ENCODE measurements at regions not wholly inside any gene's neighbourhood (a gene's known extent, or its start where the extent isn't known, plus 50 kb on each side); places are given as distances from the start of the nearest gene placed in this dataset.

DNA sequence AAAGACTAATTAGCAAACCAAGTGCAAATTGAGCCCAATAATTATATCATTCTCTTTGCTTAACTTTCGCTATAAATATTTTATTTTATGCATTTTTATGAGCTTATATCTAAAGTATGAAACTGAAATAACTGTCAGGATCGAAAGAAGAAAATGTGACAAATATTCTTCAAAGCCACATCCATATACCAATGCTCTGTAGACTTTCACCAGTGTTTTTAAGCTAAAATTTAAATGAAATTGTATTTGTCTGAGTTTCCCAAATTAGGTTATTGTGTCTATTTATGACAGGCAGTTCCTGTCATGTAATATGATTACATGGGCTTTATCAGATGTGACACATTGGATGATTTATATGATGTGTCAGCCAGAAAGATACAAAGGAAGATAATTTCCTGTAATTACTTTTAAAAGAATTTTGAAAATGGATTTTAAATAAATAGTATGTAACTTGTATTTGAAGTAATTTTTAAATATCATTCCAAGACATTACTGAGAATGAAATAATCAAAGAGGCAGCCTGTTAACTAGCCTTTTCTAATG is 317.9 kb upstream of the KLF6 start:
- DNase-seq (ENCODE audit: low read depth) = no peak

DNA sequence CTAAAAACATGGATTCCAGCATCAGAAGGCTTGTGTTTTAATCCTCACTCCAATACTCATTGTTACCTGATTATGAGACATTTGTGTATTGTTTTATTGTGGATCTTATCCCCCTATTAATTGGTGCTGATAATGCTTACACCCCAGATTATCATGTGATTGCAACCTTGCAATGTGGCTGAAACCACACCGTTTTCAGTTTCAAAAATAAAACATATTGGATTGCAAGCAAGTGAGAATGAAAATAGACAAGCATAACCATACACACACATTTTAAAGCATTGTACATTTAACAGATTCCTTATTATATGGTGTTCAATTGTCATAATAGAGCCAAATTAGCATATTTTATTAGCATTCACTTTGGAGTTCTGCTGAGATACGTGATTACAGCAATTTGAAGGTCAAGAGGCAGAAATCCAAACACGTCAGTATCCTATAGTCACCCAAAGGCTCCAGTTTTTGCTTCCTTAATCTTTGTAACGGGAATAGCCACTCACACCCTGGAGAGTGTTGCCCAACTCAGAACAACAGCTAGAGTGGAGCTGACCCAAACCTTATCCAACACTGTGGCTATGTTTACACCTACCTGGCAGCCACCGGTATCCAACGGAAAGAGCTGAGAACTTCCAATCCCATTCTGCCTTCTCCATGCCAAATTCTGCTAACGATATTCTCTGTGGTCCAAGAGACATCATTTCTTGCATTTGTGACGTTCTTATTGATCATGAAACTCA is 317.1 kb upstream of the KLF6 start:
- Mint-ChIP-seq H3K4me3 (ENCODE audit: unreplicated experiment) (no peak overlapping the region), H3K27me3 (ENCODE audit: low read depth, unreplicated experiment) (no peaks in the 10 kb centered on the region), H3K9me3 (ENCODE audit: unreplicated experiment) (peaks cover 7% of the 10 kb centered on the region), H3K36me3 (ENCODE audit: low read depth, unreplicated experiment) (no peaks in the 10 kb centered on the region), H3K27ac (ENCODE audit: unreplicated experiment) (no peak overlapping the region), H3K4me1 (ENCODE audit: low read depth, unreplicated experiment) (no peaks in the 10 kb centered on the region)
- no peaks in the 10 kb centered on the region for H3K36me3 ChIP-seq (ENCODE audit: insufficient read depth, low read length)
- no peak overlapping the region for H3K9ac ChIP-seq (ENCODE audit: low read length)
- FAIRE-seq (no peak), DNase-seq (ENCODE audit: low read depth) (no peak)
- H3K79me2 ChIP-seq (ENCODE audit: insufficient read depth, low read length) = no peaks in the 10 kb centered on the region
- H3K27me3 ChIP-seq (ENCODE audit: insufficient read depth, low read length) = no peaks in the 10 kb centered on the region
- no peak overlapping the region for H3K4me2 ChIP-seq (ENCODE audit: low read length)
- no peaks in the 10 kb centered on the region for H4K20me1 ChIP-seq (ENCODE audit: insufficient read depth, low read length)
- no peaks in the 10 kb centered on the region for H3K9me3 ChIP-seq (ENCODE audit: insufficient read depth, low read depth, low read length)
- no peaks in the 10 kb centered on the region for H3K4me1 ChIP-seq (ENCODE audit: insufficient read depth, low read length)
- H2AFZ ChIP-seq (ENCODE audit: low read depth, low read length) = no peak overlapping the region
- no peak overlapping the region for H3K27ac ChIP-seq (ENCODE audit: low read depth, low read length)
- no peak overlapping the region for H3K4me3 ChIP-seq (ENCODE audit: insufficient read depth, low read depth, low read length)
- TF ChIP-seq EZH2 (IDR thresholded peaks at IDR 0.05; ENCODE audit: insufficient read depth, low read length) (no peak), CTCF (IDR thresholded peaks at IDR 0.05; ENCODE audit: insufficient read depth, low read depth, low read length) (no peak)

More for the DNA sequence above, 317.9 kb upstream of the KLF6 start:
- no peak overlapping the region for H3K27ac Mint-ChIP-seq (ENCODE audit: unreplicated experiment)
- H3K79me2 ChIP-seq (ENCODE audit: insufficient read depth, low read length) = no peaks in the 10 kb centered on the region
- no peaks in the 10 kb centered on the region for H3K36me3 ChIP-seq (ENCODE audit: insufficient read depth, low read length)
- no peak overlapping the region for H3K4me3 Mint-ChIP-seq (ENCODE audit: unreplicated experiment)
- H3K27me3 Mint-ChIP-seq (ENCODE audit: low read depth, unreplicated experiment) = no peaks in the 10 kb centered on the region
- H3K4me1 ChIP-seq (ENCODE audit: insufficient read depth, low read length) = no peaks in the 10 kb centered on the region
- no peaks in the 10 kb centered on the region for H3K9me3 ChIP-seq (ENCODE audit: insufficient read depth, low read depth, low read length)
- FAIRE-seq = no peak
- H3K9me3 Mint-ChIP-seq (ENCODE audit: unreplicated experiment) = peaks cover 5% of the 10 kb centered on the region
- H3K27ac ChIP-seq (ENCODE audit: low read depth, low read length) = no peak overlapping the region
- H3K36me3 Mint-ChIP-seq (ENCODE audit: low read depth, unreplicated experiment) = no peaks in the 10 kb centered on the region
- H3K4me3 ChIP-seq (ENCODE audit: insufficient read depth, low read depth, low read length) = no peak overlapping the region
- H3K4me1 Mint-ChIP-seq (ENCODE audit: low read depth, unreplicated experiment) = no peaks in the 10 kb centered on the region
- H3K4me2 ChIP-seq (ENCODE audit: low read length) = no peak overlapping the region
- H4K20me1 ChIP-seq (ENCODE audit: insufficient read depth, low read length) = no peaks in the 10 kb centered on the region
- H3K27me3 ChIP-seq (ENCODE audit: insufficient read depth, low read length) = no peaks in the 10 kb centered on the region
- H2AFZ ChIP-seq (ENCODE audit: low read depth, low read length) = no peak overlapping the region
- TF ChIP-seq CTCF (IDR thresholded peaks at IDR 0.05; ENCODE audit: insufficient read depth, low read depth, low read length) = no peak
- no peak for TF ChIP-seq EZH2 (IDR thresholded peaks at IDR 0.05; ENCODE audit: insufficient read depth, low read length)
- no peak overlapping the region for H3K9ac ChIP-seq (ENCODE audit: low read length)

DNA sequence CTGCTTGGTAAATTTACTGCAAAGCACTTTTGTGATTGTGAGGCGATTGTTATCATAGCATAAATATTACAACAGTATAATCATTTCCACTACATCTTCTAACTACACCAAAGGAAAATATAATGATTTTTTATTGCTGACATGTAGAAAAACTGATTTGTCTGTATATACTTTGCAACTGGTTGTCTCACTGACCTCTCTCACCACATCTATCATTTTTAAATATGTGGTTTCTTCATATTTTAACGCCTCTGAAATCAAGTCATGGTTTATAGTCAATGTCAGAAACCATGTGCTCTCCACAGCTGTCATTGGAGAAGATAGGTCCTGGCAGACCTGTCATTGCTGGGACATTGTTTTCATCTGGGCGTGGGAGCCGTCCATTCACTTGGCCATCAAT is 315.4 kb upstream of the KLF6 start:
- Histone ChIP-seq H3K27ac (ENCODE audit: low read depth, low read length) (no peak overlapping the region), H3K27me3 (ENCODE audit: insufficient read depth, low read length) (no peaks in the 10 kb centered on the region), H3K79me2 (ENCODE audit: insufficient read depth, low read length) (no peaks in the 10 kb centered on the region), H3K36me3 (ENCODE audit: insufficient read depth, low read length) (no peaks in the 10 kb centered on the region), H3K4me1 (ENCODE audit: insufficient read depth, low read length) (no peaks in the 10 kb centered on the region), H2AFZ (ENCODE audit: low read depth, low read length) (no peak overlapping the region), H3K9me3 (ENCODE audit: insufficient read depth, low read depth, low read length) (no peaks in the 10 kb centered on the region), H3K9ac (ENCODE audit: low read length) (no peak overlapping the region), H4K20me1 (ENCODE audit: insufficient read depth, low read length) (no peaks in the 10 kb centered on the region), H3K4me3 (ENCODE audit: insufficient read depth, low read depth, low read length) (no peak overlapping the region), H3K4me2 (ENCODE audit: low read length) (no peak overlapping the region)
- H3K36me3 Mint-ChIP-seq (ENCODE audit: low read depth, unreplicated experiment) = no peaks in the 10 kb centered on the region
- H3K9me3 Mint-ChIP-seq (ENCODE audit: unreplicated experiment) = peaks cover 7% of the 10 kb centered on the region
- DNase-seq (ENCODE audit: low read depth) (no peak), FAIRE-seq (no peak)
- H3K4me1 Mint-ChIP-seq (ENCODE audit: low read depth, unreplicated experiment) = peaks cover under 1% of the 10 kb centered on the region
- H3K4me3 Mint-ChIP-seq (ENCODE audit: unreplicated experiment) = no peak overlapping the region
- H3K27me3 Mint-ChIP-seq (ENCODE audit: low read depth, unreplicated experiment) = no peaks in the 10 kb centered on the region
- TF ChIP-seq CTCF (IDR thresholded peaks at IDR 0.05; ENCODE audit: insufficient read depth, low read depth, low read length) = no peak
- no peak for TF ChIP-seq EZH2 (IDR thresholded peaks at IDR 0.05; ENCODE audit: insufficient read depth, low read length)
- H3K27ac Mint-ChIP-seq (ENCODE audit: unreplicated experiment) = no peak overlapping the region
